Posterior vena cava (tissue), 2 donors: ENCODE measurements at regions not wholly inside any gene's neighbourhood (a gene's known extent, or its start where the extent isn't known, plus 50 kb on each side); places are given as distances from the start of the nearest gene placed in this dataset.

ENCODE experiments used
- DNase-seq: peaks from one replicate; pipeline ENCODE4 v3.0.0-alpha.2; 2020; ENCODE audit warnings: low spot score
- intact Hi-C, 2 donors: fragments of 100-400 bp; cut with DNase I; formaldehyde crosslinking; loops; one replicate each; pipeline versions ENCODE4 v1.14.1 to v1.14.2; 2022 to 2023
- donor health status: DM: yes; HTN: yes; CAD: no.
- donor health status: DM: yes; HTN: yes; CAD: no.

DNA sequence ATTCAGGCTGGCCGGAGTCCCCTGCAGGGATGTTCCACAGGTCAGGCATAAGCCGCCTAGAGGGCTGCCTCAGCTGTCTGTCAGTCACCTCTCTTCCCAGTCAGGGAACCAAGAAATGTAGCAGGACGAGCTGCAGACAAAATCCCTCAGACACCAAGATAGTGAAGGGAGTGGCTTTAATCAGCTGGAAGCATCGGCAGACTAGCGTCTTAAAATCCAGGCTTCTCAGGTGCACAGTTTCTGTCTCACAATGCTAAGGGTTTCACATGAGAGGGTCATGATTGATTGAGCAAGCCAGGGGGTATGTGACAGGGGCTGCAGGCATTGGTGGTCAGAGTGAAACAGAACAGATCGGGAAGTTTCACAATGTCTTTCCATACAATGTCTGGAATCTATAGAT is 247.2 kb downstream of the CDH10 start:
- intact Hi-C loops: no loop called here
- no peak for DNase-seq

DNA sequence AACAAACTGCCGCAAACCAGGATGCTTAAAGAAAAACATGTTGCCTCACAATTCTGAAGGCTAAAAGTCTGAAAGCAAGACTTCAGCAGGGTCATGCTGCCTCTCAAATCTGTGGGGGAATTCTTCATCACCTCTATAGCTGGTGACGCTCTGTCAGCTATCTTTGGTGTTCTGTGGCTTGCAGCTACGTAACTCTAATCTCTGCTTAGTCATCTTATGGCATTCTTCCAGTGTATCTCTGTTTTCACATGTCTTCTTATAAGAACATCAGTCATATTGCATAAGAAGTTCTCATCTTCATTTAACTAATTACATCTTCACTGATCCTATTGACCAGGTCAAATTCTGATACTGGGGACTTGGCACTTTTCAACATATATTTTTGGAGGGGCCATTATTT is 243.0 kb downstream of the CDH10 start:
- DNase-seq: no peak
- intact Hi-C loops: no loop called here

DNA sequence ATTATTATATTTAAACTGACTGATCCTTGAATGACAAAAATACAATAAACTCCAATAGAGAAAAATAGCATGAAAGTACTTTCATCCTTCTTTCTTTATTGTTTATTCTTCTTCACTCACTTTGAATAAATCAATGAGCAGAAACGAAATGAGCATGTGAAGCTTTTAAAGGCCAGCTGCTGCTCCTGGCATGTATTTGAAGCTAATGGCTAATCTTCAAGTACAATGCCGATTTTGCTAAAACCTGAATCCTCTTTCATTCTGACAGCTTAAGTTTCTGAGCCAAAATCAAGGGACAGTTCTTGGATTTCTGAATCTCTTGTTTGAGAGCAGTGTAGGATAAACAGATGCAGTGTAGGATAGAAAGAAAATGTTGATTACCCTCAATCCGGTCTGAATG is 237.3 kb downstream of the CDH10 start:
- no peak for DNase-seq
- intact Hi-C loops: no loop called here

DNA sequence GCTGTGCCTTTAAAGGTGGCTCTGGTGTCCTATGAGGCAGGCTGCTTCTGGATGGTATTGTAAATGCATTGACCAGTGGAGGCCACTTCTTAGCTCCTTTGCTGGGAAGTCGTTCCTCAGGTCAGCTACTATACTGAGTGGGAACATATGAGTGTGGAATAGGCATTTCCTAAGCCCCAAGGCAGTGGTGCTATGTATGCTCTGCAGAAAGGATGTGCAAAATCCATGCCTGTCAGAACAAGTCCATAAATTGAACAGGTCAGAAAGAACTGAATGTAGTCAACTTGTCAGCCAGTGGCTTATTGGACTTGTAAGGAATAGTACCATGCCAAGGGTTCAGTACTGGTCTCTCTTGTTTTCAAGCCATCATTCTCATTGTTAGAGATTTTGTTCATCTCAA is 216.4 kb downstream of the CDH10 start:
- intact Hi-C loops: no loop called here
- DNase-seq: no peak

DNA sequence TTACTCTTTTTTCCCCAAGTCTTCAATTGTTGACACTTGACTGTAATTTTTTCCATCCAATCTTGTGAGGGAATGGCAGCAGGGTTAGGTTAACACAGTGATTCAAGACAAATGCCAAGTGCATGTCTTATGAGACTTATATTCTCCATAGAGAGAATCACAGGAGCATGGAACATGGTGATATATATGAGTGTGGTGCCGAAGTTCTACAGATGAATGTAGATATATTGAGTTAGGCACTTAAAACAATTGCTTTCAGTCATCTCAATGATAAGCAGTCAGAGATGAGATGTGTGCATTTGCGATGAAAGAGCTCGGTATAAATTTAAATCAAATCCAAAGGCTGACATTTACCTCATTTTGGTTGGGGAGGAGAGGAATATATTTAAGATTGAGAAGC is 211.2 kb downstream of the CDH10 start:
- no peak for DNase-seq
- intact Hi-C loops: no loop called here
